Smooth muscle cell of the brain vasculature (primary cell): ENCODE measurements at regions not wholly inside any gene's neighbourhood (a gene's known extent, or its start where the extent isn't known, plus 50 kb on each side); places are given as distances from the start of the nearest gene placed in this dataset.
A peak's percentile ranks its signal among the peaks of the same experiment; 100 is the strongest.

Experiments
- DNase-seq: peaks from one replicate; pipeline ENCODE4 v3.0.0-alpha.2; 2012; ENCODE audit warnings: low read depth, low spot score

GRCh38 chr6:112799889-112800288 is 452.8 kb downstream of the RFPL4B start:
- no peak for DNase-seq

DNA sequence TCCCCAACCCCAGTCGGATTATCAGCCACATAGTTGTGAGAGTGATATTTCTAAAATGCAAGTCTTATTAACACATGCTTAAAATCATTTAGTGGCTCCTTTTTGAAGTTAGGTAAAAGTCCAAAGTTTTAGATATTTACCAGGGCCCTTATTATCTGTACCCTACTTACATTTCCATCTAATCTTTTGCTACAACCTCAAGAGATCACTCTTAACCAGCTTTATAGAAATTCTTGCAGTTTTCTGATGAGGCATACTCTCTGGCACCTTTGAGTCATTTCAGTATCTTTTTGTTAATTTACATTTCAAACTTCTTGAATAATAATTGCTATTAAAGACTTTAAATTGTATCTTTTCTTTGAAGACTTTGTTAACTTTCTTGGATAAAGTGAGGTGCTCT is 453.3 kb downstream of the RFPL4B start:
- no peak for DNase-seq

GRCh38 chr6:112800916-112801315 is 453.8 kb downstream of the RFPL4B start:
- DNase-seq = no peak

DNA sequence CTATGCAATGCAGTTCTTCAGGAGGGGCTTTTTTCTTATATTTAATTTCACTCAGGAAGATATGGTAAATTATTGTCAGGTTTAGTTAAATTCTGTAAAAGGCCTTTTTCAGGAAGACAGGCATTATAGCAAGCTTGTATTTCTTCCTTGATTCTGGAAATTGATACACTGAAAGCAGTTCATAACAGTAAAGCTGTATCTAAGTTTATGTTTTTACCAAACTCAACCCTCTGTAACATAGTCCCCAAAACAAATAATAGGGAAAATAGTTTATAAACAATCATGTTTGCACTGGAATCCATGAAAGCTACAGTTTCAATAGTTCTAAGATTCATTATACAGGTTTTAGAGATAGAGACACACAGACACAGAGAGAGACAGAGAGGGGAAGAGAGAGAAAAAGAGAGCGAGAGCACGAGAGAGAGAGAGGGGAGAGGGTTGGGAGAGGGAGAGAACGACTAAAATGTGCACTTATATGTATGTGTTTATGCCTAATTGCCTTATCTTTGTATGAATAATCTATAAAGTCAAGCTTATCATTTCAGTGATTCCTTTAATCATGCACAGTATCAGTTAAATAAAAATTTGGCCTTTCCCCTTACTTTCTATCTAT is 454.4 kb downstream of the RFPL4B start:
- DNase-seq = no peak

- DNase-seq = peak; percentile 40
Measured at GRCh38 chr6:112802144-112802543, 455.0 kb downstream of the RFPL4B start.

DNA sequence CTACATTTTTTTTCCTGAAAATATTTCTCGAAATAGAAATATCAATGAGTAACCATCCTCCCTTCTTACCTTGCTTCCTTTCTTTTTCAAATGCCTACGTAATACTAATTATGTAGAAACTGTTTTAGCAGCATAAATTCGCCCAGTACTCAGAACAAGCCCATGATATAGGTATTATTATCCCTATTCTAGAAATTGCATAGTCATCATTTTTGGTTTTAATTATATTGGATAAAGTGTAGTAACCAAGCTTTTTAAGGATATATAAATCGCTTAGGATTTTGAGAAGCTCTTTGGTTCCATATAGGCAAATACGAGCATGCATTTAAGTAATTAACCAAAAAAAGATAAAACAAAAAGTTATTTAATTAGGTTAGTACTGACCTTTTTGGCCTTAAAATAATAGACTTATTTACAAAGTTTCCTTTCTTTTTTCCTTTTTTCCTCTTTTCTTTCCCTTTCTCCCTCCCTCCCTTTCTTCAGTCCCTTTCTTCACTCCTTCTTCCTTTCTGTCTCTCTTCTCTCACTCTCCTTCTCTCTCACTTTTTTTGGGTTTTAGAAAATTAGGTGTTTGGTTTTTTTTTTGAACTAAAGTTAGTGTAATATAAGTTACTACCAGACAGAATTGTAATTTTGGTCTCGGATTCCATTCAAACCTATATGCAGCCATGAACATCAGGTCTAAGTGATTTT is 457.7 kb downstream of the RFPL4B start:
- DNase-seq = no peak

DNA sequence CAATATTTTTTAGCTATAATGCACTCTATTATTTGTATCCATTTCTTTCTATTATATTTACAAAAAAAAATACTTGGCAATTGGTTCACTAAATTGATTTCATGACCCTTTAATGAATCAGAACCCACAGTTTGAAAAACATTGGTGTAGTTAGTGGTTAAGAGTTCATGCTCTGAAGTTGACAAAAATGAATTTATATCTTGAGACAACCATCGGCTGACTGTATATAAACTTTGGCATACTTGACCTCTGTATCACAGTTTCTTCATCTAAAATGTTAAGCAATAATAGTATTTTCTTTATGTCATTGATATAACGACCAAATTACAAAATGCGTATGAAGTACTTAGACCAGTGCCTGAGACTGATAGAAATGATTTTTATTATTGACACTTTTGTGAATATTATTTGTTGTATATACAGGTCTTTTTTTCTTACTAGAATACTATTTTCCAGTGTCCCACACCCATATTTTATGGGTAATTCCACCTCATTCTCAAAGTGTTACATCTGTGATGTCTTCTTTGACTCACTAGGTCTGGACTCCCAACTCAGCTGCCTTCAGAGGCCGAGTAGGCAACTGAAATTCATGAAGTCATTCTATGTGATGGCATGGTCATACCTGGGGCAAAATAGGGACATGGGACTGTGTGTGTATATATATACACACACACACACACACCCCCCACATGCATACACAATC is 459.2 kb downstream of the RFPL4B start:
- no peak for DNase-seq

DNA sequence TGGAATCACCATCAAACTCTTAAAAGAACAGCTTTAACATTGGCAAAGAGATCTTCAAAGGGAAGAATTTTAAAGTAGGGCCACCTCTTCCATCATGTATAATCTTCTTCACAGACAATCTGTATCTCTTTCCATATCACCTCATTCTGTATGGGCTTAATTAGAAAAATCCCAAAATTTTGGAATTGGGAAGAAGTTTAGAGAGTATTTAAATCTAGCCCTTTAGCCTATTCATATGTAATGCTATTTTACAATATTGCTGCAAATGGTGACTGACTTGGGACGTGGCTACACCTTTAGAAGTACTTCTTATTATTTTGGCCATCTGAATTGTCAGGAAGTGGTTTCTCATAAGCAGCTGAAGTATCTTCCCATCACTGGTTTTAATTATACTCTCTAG is 474.3 kb downstream of the RFPL4B start:
- no peak for DNase-seq

DNA sequence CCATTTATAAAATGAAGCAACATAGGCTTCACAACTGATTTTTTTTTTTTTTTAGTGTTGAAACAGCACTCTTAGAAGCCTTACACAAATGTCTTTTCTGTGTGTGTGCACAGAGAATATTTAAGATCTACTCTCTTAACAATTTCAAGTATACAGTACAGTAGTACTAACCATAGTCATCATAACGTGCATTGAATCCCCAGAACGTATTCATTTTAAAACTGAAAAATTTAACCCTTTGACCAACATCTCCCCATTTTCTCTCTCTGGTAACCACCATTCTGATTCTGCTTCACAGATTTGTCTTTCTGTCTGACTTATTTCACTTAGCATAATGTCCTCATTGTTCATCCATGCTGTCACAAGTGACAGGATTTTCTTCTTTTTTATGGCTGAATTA is 475.6 kb downstream of the RFPL4B start:
- DNase-seq = no peak

DNA sequence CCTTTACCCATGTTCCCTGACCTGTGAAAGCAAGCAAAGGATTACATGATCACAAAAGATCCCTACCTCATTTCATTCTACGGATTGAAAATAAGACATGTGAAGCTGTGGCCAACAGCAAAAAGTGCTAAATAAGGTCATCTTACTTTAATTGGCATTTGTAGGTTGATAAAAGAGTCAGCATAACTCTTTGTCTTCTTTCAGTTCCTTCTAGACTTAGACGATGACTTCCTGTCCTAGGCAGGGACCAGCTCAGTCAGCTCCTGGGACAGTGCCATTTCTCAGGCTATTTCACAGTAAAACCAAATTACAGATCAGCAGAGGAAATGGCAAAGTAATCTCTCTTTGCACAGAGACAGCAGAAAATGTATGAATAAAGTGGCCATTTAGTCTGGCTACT is 480.7 kb downstream of the RFPL4B start:
- DNase-seq = no peak

- DNase-seq = no peak
Measured at GRCh38 chr6:112831022-112831421, 483.9 kb downstream of the RFPL4B start.

GRCh38 chr6:112833581-112834131 is 486.5 kb downstream of the RFPL4B start:
- DNase-seq = no peak

DNA sequence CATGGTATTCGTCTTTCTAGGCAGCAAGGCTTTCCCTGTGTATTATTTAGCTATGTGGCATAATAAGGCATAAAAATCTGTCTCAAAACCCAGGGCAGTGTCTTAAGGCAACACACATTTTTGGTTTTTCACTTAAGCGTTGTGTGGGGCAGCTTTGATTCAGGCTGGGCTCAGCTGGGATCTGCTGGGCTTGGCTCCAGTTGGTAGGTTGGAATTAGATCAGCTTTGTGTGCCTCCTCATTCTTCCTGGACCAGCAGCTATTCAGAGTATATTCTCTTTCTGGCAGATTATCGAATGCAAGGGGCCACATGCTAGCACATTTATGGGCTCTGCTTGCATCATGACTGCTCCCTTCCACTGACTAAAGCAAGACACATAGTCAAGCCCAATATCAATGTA is 487.9 kb downstream of the RFPL4B start:
- no peak for DNase-seq

DNA sequence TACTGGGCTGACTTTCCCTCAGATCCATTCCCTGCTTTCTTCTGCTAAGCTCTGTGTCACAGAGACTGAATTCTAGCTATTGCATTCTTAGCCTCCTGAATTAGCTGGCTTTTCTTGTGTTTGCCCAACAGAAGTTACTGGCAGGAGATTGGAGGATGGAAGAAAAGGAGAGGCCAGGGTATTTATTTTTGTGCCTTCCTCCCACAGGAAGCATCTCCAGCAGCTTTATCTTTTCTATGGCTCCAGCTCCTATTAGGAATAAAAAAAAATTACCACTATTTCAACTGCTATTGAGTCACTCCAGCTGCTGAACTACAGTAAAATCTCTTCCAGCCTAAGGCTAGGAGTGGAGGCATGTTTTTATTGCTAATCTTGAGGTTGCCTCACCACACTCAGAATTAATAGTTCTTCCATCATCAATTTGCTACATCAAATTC is 492.4 kb downstream of the RFPL4B start:
- peak; percentile 18 for DNase-seq

DNA sequence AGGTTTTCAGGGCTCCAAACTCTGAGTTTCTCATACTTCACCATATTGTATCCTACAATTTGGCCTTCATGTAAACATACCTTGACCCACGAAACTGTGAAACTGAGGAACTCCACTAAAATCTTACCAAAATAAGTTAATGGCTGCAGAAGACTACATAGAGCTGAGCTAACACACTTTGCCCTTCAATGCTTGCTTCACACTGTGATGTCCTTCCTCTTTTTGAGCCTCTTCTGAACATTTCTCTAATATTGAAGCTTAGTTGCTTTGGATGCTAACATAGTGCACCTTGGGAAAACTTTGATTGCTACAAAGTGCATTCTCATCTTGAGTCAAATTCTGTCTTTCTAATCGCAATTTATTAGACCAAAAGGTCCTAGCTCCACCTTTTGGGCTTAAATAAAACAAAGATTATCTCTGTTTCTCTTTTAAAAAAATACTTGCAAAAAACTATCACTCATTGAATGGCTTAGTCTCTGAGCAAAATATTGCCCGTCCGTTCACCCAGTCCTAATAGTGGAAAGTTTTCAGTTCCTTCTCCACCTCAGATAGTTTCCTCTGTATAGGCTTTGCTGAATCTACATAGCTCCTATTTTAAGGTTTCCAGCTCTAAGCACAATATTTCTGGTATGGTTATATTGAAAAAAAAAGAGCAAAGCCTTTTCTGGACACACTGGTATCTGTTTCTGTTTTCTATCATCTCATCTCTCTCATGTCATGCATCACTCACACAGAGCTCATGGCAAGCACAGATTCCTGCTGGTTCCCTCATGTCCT is 494.6 kb downstream of the RFPL4B start:
- no peak for DNase-seq

GRCh38 chr6:112842330-112842685 is 495.2 kb downstream of the RFPL4B start:
- no peak for DNase-seq

GRCh38 chr6:112846681-112847080 is 499.6 kb downstream of the RFPL4B start:
- DNase-seq = no peak

- no peak for DNase-seq
Measured at GRCh38 chr6:112851146-112851545, 504.0 kb downstream of the RFPL4B start.

DNA sequence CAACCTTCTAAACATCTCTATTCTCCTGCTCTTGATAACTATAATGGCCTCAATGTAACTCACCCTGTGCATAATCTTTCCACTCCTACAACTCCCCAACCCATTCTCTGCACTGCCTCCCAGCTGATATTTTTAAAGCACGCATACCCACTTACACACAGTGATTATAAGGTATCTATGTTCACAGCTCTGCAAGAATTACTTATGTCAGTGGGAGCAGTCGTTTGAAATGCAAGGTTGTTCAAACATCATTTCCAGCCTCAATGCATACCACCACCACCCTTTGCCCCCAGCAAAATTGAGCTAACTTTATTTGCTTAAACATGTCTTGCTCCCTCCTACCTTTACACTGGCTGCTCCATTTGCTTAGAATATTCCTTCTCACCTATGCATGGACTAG is 506.0 kb downstream of the RFPL4B start:
- no peak for DNase-seq

- DNase-seq = no peak
Measured at GRCh38 chr6:112863753-112864152, 516.6 kb downstream of the RFPL4B start.

- DNase-seq = no peak
Measured at GRCh38 chr6:112865131-112865530, 518.0 kb downstream of the RFPL4B start.

- no peak for DNase-seq
Measured at GRCh38 chr6:112874881-112875280, 527.8 kb downstream of the RFPL4B start.
